HG03135 (cell line): ENCODE measurements at regions not wholly inside any gene's neighbourhood (a gene's known extent, or its start where the extent isn't known, plus 50 kb on each side); places are given as distances from the start of the nearest gene placed in this dataset.
"Not testable (repeated sequence)": the region's sequence is repeated elsewhere in the genome, so short reads cannot be mapped to it uniquely, and the experiment has no call there.

Source experiments
- ATAC-seq: cut with Tn5 transposase; IDR thresholded peaks from one replicate; pipeline ENCODE4 v1.9.1; 2021; ENCODE audit warnings: mild to moderate bottlenecking, moderate library complexity; ENCODE audit not compliant: unreplicated experiment

DNA sequence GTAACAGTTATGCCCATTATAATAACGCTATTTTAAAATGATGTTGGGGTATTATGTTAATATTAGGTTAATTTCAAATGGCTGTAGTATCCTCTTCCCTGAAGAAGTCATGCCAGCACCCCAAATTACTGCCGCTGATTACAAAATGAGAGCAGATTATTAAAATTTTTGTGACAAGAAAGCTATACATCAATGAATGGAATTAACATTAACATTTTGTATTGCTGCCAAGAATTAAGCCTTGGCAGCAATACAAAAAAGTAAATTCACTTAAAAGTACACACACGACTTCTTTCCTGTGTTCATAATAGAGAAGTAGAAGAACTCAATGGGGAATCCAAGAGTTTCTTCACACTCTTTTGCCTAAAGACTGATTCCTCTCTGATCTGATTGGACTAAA lies 482.8 kb downstream of the STIM2 start:
- no peak for ATAC-seq

DNA sequence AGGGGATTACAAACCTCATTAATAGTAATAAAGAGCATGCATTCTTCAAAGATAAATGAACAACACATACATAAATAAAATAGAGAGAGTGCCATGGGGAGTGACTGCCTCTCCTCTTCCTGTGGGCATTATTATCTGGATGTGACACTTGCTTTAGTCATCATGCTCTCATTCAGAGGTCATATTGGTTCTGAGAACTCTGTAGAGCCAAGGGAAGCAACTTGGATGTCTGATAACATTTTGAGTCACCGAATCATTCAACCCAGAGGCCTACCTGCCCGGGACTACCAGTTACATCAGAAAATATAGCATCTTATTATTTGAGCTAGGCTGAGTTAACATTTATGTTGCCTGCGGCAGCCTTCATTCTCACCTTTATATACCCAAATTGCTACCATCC lies 489.5 kb downstream of the STIM2 start:
- ATAC-seq, result no peak

DNA sequence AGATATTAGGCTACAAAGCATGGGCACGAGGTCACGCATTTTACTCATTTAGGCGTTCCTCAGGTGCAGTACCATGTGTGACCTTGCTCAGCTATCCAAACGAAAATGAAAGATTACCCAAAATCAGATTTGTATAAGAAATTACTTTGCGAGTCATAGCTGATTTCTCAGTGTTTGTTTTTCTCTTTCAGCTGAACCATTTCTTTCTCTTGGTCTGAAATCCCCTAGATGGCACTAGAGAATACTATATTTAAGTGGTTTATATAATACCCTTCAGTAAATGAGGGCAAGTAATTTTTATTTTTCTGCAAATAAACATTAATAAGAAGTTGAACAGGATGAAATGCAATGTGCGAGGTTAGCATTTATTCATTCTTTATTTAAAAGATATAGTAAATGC lies 496.6 kb downstream of the STIM2 start:
- ATAC-seq, result no peak

DNA sequence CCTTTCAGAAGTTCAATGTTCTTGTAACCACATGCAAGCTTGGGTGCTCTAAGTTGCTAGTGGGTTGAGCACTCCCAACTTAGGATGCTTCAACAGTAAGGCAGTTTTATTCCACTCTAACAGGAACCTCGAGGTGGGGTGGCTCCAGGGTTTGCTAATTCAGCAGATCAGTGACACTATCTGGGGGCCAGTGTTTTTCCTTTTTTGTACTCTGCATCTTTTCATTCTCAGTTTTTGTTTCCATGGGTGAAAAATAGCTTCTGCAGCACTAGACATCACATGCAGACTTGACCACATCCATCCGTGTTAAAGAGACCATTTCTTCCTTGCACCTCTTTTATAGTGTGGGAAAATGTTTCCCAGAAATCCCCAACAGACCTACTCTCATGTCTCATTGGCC lies 497.6 kb downstream of the STIM2 start:
- ATAC-seq, result no peak

GRCh38 chr4:27360131-27360530 lies 499.5 kb downstream of the STIM2 start:
- ATAC-seq, result no peak

- ATAC-seq, result no peak
These were observed 500.2 kb downstream of the STIM2 start for GRCh38 chr4:27360790-27361267.

DNA sequence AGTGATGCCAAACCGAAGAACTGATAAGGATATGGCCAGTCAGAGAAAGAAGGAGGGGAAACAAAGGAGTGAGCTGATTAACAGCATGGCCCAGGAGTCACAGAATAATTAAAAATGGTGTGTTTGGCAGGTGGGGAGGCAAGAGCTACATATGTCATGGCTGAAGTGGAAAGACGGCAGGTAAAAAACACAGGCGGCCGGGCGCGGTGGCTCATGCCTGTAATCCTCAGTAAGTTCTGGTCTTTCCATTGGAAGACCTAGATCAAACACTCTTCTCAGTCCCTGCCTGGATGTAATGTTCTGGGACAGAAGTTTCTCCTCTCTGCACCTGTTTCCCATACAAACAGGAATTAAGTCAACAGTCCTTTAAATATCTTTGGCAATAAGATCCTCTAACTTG lies 503.9 kb downstream of the STIM2 start:
- ATAC-seq, result no peak

DNA sequence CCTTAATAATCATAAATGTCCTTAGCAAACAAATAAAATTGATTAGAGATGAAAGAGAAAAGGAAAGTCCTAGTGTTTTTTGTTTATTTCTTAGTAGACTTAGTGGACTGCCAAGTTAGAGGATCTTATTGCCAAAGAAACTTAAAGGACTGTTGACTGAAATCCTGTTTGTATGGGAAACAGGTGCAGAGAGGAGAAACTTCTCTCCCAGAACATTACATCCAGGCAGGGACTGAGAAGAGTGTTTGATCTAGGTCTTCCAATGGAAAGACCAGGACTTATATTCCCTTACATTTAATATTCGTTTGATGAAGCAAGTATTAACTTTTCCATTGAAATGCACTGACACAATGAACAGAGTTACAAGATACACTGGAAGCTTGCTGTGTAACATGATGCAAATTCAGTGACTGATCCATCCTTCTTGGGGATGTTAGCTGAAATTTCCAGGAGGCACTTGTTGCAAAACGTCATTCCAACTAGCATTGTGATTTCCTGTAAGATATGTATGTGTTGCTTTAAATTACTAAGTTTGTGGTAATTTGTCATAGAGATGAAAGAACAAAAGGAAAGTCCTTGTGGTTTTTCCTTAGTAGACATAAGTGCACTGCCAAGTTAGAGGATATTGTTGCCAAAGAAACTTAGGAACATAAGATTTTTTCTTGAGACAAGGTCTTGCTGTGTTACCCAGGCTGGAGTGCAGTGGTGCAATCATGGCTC lies 505.6 kb downstream of the STIM2 start:
- no peak for ATAC-seq

DNA sequence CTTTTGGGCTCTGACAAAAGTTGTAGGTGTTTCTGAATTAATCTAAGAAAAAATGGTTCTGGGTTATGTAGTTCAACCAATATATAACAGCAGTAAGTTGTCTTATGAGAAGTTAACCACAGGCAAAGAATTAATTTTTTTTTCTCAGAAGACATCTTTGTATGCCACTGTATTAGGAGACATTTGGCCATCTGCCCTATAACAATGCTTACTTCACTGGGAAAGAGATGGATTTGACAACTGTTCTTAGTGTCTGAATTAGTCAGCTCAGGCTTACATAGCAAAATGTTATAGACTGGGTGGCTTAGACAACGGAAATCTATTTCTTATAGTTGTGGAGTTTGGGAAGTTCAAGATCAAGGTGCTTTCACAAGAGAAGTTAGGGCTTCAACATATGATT lies 508.1 kb downstream of the STIM2 start:
- no peak for ATAC-seq

- no peak for ATAC-seq
These were observed 521.2 kb downstream of the STIM2 start for GRCh38 chr4:27381815-27382214.

DNA sequence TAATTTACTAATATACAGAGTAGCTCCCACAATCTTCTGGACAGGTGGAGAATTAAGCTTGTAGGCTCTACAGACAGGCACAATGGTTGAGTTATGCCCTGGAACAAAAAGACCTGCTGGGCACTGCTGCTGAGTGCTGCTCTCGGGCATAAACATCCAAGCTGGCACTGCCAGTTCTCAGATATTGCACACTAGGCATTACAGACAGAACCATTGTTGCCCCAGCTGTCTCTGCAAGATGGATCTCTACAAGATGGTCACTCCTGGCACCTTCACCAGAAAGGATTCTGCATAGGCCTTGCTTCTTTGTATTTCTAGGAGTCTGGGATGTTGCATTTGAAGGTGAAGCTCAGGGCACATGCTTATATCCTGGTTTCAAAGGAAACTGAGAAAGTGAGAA lies 527.1 kb downstream of the STIM2 start:
- no peak for ATAC-seq

GRCh38 chr4:27397886-27398285 lies 537.2 kb downstream of the STIM2 start:
- no peak for ATAC-seq

- no peak for ATAC-seq
These were observed 538.1 kb downstream of the STIM2 start for GRCh38 chr4:27398631-27399310.

DNA sequence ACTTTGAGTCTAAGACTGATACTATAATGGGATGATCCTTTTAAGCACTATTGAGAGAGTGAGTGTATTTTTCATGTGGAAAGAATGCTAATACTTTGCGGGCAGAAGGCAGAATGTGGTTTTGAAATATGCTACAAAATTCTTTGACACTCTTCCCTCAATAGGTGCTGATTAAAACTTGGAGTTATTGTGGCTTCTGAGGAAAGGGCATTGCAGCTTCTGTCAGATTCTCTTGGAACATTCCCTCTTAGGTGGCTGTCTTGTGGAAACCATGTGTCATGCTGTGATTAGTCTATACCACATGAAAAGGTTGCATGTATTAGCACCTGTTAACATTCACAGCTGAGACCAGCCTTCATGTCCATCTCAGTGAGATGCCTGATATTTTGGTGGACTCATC lies 547.0 kb downstream of the STIM2 start:
- no peak for ATAC-seq

DNA sequence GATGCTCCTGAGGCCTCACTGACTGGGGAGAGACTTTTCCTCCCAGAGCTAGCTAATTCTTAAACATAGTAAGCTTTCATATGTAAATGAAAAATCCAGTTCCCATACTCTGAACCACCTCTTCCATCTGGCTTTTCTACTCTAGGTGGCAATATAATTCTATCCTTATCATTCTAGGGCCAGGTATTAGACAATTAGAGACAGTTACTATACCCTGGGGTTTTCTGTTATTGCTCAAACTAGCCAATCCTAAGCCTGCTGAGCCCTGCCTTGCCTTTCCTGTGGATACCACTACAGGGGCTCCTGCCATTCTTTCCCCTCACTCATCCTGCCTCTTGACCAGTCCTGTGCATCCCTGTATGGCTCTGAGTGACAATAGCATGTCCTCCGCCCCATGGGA lies 552.0 kb downstream of the STIM2 start:
- ATAC-seq, result no peak

- no peak for ATAC-seq
These were observed 554.5 kb downstream of the STIM2 start for GRCh38 chr4:27414887-27415731.

- no peak for ATAC-seq
These were observed 568.0 kb downstream of the STIM2 start for GRCh38 chr4:27428661-27429060.

DNA sequence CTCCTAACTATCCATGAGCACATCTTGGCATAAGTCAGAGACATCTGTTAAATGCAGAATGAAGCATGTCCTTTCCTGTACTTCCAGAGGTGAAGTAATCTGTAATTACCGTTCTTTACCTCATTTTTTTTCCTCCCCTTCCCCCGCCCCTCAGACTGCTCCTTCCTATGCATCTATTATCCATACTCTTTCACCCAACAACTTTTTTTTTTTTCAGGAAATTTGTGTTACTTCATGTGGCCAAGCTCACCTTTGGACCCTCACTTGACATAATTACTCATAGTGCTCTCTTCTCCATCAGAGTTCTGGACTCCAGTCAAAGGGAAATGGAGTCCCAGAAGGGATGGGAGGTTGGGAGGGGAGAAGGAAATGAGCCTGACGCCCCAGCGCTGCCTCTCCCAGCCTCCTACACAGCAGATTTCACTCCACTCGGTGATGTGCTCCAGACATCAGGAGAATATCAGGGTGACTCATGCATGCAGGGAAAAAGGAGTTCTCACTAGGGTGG lies 568.8 kb downstream of the STIM2 start:
- ATAC-seq, result no peak

- no peak for ATAC-seq
These were observed 581.5 kb downstream of the STIM2 start for GRCh38 chr4:27442146-27442545.

GRCh38 chr4:27442661-27443060 lies 582.0 kb downstream of the STIM2 start:
- ATAC-seq, result not testable (repeated sequence)

DNA sequence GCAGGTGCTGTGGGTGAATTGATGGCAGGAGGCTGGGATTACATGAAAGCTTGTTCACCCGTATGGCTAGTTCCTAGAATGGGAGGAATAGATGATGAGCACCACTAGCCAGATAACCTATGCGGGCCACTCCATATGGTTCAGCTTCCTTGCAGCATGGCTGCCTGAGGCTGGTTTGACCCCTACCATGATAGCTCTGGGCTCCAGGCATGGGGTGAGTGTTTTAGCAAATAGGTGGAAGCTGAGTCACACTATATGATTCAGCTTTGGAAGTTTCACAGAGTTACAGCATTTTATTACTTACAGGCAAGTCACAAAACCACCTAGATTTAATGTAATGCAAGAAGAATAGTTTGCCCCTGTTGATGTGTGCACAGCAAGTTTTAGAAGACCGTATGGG lies 603.2 kb downstream of the STIM2 start:
- no peak for ATAC-seq
